ENCODE measurements at regions not wholly inside any gene's neighbourhood (a gene's known extent, or its start where the extent isn't known, plus 50 kb on each side); places are given as distances from the start of the nearest gene placed in this dataset.

- WGBS (ENCODE audit: low lambda C conversion rate, missing lambda C conversion rate), result 66% methylated on average over 2 of the region's 2 CpGs
- no peaks in the 10 kb centered on the region for H4K20me1 ChIP-seq (ENCODE audit: insufficient read depth, poor library complexity, severe bottlenecking)
- TF ChIP-seq CTCF (IDR thresholded peaks at IDR 0.05; ENCODE audit: poor library complexity) (no peak), EZH2 (IDR thresholded peaks at IDR 0.05; ENCODE audit: borderline replicate concordance) (no peak), EZH2phosphoT487 (IDR thresholded peaks at IDR 0.05; ENCODE audit: low read depth, severe bottlenecking, unreplicated experiment) (no peak)
- no peaks in the 10 kb centered on the region for H3K9me3 ChIP-seq (ENCODE audit: low read depth)
- no peak overlapping the region for H2AFZ ChIP-seq
- no peaks in the 10 kb centered on the region for H3K79me2 ChIP-seq
- H3K9me2 ChIP-seq (replicated peaks; ENCODE audit: insufficient read depth), result no peaks in the 10 kb centered on the region
- H3K27me3 ChIP-seq, result no peaks in the 10 kb centered on the region
- H3K4me2 ChIP-seq, result no peak overlapping the region
- peaks cover 9% of the 10 kb centered on the region for H3K4me1 ChIP-seq (ENCODE audit: insufficient read depth)
- no peak overlapping the region for H3K27ac ChIP-seq
- no peak overlapping the region for H3K4me3 ChIP-seq
- H3K36me3 ChIP-seq (replicated peaks; ENCODE audit: insufficient read depth, low read depth), result no peaks in the 10 kb centered on the region
- DNase-seq (ENCODE audit: low spot score), result no peak
Observed at GRCh38 chr5:107296572-107296971, 374.2 kb downstream of the EFNA5 start.

- Histone ChIP-seq H4K20me1 (ENCODE audit: insufficient read depth, poor library complexity, severe bottlenecking) (no peaks in the 10 kb centered on the region), H3K4me1 (ENCODE audit: insufficient read depth) (peaks cover 9% of the 10 kb centered on the region), H3K27ac (no peak overlapping the region), H3K27me3 (no peaks in the 10 kb centered on the region), H3K4me3 (no peak overlapping the region), H3K36me3 (replicated peaks; ENCODE audit: insufficient read depth, low read depth) (no peaks in the 10 kb centered on the region), H3K9me2 (replicated peaks; ENCODE audit: insufficient read depth) (no peaks in the 10 kb centered on the region), H3K4me2 (no peak overlapping the region), H2AFZ (no peak overlapping the region), H3K79me2 (no peaks in the 10 kb centered on the region), H3K9me3 (ENCODE audit: low read depth) (no peaks in the 10 kb centered on the region)
- no peak for DNase-seq (ENCODE audit: low spot score)
- TF ChIP-seq CTCF (IDR thresholded peaks at IDR 0.05; ENCODE audit: poor library complexity) (no peak), EZH2phosphoT487 (IDR thresholded peaks at IDR 0.05; ENCODE audit: low read depth, severe bottlenecking, unreplicated experiment) (no peak), EZH2 (IDR thresholded peaks at IDR 0.05; ENCODE audit: borderline replicate concordance) (no peak)
- WGBS (ENCODE audit: low lambda C conversion rate, missing lambda C conversion rate), result 67% methylated on average over 2 of the region's 2 CpGs
Observed at GRCh38 chr5:107295914-107296313, 374.8 kb downstream of the EFNA5 start.

- Histone ChIP-seq H3K4me3 (no peak overlapping the region), H3K4me2 (no peak overlapping the region), H3K9me2 (replicated peaks; ENCODE audit: insufficient read depth) (no peaks in the 10 kb centered on the region), H4K20me1 (ENCODE audit: insufficient read depth, poor library complexity, severe bottlenecking) (no peaks in the 10 kb centered on the region), H3K27me3 (no peaks in the 10 kb centered on the region), H3K4me1 (ENCODE audit: insufficient read depth) (peaks cover 14% of the 10 kb centered on the region), H2AFZ (no peak overlapping the region), H3K9me3 (ENCODE audit: low read depth) (no peaks in the 10 kb centered on the region), H3K36me3 (replicated peaks; ENCODE audit: insufficient read depth, low read depth) (no peaks in the 10 kb centered on the region), H3K79me2 (no peaks in the 10 kb centered on the region), H3K27ac (no peak overlapping the region)
- 78% methylated on average over 1 of the region's 1 CpG for WGBS (ENCODE audit: low lambda C conversion rate, missing lambda C conversion rate)
- no peak for DNase-seq (ENCODE audit: low spot score)
- no peak for TF ChIP-seq EZH2 (IDR thresholded peaks at IDR 0.05; ENCODE audit: borderline replicate concordance)
- TF ChIP-seq EZH2phosphoT487 (IDR thresholded peaks at IDR 0.05; ENCODE audit: low read depth, severe bottlenecking, unreplicated experiment), result no peak
Observed at GRCh38 chr5:107294669-107295068, 376.1 kb downstream of the EFNA5 start.

GRCh38 chr5:107294211-107294550, 376.6 kb downstream of the EFNA5 start:
- Histone ChIP-seq H3K9me2 (replicated peaks; ENCODE audit: insufficient read depth) (no peaks in the 10 kb centered on the region), H3K79me2 (no peaks in the 10 kb centered on the region), H3K4me1 (ENCODE audit: insufficient read depth) (peaks cover 14% of the 10 kb centered on the region), H3K27me3 (no peaks in the 10 kb centered on the region), H3K9me3 (ENCODE audit: low read depth) (no peaks in the 10 kb centered on the region), H3K4me3 (no peak overlapping the region), H3K4me2 (no peak overlapping the region), H4K20me1 (ENCODE audit: insufficient read depth, poor library complexity, severe bottlenecking) (no peaks in the 10 kb centered on the region), H2AFZ (no peak overlapping the region), H3K27ac (no peak overlapping the region), H3K36me3 (replicated peaks; ENCODE audit: insufficient read depth, low read depth) (no peaks in the 10 kb centered on the region)
- DNase-seq (ENCODE audit: low spot score), result no peak
- TF ChIP-seq EZH2 (IDR thresholded peaks at IDR 0.05; ENCODE audit: borderline replicate concordance) (no peak), CTCF (IDR thresholded peaks at IDR 0.05; ENCODE audit: poor library complexity) (no peak), EZH2phosphoT487 (IDR thresholded peaks at IDR 0.05; ENCODE audit: low read depth, severe bottlenecking, unreplicated experiment) (no peak)
